Activated naive CD4-positive, alpha-beta T cell (primary cell): ENCODE measurements at regions not wholly inside any gene's neighbourhood (a gene's known extent, or its start where the extent isn't known, plus 50 kb on each side); places are given as distances from the start of the nearest gene placed in this dataset.

Experiments used
- DNase-seq, 4 experiments: peaks; one replicate each; lab custom pipeline; 2025; lab: John Stamatoyannopoulos, UW

GRCh38 chr1:182293119-182293589, 98.4 kb downstream of the GLUL start:
- DNase-seq = no peak

DNA sequence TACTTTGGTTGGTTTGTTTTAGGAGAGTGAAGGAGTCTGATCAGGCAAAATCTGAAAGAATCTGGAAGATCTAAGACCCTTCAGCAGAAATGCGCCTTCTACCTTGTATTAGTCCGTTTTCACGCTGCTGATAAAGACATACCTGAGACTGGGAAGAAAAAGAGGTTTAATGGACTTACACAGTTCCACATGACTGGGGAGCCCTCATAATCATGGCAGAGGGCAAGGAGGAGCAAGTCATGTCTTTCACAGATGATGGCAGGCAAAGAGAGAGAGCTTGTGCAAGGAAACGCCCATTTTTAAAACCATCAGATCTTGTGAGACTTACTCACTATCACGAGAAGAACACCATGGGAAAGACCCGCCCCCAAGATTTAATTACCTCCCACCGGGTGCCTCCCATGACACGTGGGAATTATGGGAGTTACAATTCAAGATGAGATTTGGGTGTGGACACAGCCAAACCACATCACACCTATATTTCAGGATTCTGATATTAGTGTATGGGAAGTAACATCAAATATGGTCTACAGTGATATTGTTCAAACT, 99.3 kb downstream of the GLUL start:
- DNase-seq = no peak

DNA sequence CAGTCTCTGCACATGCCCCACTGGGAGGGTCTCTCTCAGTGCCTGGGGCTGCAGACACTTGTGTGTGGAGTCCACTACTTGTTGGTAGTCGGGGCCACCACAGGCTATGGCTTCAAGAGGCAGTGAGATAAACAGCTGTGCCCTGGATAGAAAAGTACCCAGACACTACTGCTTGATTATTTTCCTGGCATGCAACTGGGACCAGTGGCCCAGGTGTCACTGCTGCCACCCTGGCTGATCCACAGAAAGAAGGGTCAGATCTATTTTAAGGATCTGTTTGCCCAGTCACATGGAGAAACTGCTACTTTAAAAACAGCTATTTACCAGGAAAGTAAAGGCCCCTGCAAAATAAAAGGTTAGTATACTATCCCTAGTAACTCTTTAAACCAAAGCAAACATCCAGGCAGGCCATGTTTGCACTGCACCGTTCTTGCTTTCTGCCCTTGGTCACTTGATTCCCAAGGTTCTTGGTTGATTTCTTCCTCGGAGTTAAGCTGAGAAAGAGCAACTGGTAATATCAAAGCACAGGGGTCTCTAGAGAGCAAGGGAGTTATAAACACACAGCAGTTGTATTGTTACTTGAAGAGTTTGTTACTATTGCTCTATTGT, 99.9 kb downstream of the GLUL start:
- no peak for DNase-seq

GRCh38 chr1:182288749-182289604, 102.6 kb downstream of the GLUL start:
- DNase-seq = no peak

DNA sequence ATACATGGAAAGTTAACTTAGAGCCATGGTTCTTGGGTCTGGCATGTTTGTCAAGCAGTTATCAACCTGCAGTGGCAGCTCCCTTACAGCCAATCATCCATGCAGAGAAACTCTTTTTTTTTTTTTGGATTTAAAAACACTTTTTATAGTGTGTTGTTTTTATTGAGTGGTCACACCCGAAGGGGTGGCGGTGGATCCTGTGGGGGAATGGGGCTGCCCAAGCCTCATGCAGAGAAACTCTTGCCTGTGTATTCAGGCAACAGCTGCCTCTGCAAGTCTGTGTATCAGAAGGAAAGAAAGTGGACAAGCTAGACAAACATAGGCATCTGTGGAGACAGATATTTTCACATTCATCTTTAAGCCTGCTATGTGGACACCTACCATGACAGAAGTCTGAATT, 104.8 kb downstream of the GLUL start:
- DNase-seq = no peak

DNA sequence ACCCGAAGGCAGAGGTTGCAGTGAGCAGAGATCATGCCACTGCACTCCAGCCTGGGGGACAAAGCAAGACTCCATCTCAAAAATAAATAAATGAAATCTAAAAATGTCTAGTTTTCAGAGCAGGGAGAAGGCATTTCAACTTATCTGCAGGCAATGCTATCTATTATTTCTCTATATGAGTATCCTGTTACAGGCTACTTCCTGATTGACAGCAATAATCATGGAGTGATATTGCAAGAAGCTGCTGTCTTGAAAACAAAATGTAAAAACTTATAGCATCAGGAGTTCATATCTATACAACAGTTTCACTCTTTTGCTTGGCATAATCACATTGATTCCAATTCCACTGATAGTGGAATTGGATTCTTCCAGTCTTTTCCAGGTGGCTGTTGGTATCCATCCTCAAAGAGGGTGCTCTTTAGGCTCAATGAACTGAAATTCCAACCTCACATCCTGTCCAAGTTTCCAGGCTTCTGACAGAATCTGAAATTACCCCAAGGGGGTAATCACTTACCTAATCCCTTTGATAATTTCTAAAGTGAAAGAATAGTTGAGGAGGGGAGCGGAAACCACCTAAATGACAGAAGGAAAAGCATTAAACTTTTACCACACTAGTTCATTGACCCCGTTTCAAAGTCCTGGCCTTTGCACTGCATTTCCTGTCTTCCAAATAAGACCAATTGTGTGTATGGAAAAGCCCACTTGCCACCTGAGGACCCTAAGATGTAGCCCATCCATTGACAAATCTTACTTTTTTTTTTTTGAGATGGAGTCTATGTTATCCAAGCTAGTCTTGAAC, 107.6 kb downstream of the GLUL start:
- no peak for DNase-seq

GRCh38 chr1:182281541-182281940, 110.0 kb downstream of the GLUL start:
- no peak for DNase-seq

GRCh38 chr1:182280504-182280900, 111.1 kb downstream of the GLUL start:
- no peak for DNase-seq

DNA sequence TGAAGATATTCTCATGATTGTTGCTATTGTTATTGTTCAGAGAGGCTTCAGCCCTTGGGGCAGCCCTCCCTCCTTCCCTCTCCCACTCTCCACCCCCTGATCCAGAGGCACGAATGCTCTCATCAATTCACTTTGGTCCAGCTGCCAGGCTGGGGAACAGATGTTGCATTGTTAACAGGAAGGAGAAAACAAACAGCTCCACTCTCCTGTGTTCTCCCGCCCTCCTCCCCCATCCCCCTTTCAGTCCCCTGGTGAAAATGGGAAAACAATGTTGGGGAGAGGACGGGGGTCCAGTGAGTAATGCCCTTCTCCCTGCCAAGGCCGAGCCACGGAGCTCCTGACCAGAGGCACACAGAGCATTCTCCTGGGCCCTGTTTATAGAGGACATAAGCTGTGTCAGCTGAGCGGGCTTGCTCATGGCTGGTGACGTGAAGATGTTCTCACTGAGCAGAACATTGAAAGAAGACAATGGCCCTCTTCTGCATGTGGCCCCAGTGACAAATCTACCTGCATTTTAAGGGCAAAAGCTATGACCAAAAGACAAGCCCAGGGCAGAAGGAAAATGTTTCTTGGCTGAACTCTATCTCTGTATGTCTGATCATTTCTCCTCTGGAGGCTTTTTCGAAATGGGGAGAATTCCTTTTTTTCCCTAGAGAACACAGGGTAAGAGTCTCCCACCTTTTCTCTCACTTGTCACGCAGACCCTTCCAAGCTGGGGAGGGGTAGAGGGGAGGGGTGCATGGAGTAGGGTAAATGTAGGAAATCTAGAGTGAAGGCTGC, 111.7 kb downstream of the GLUL start:
- no peak for DNase-seq

- no peak for DNase-seq
Observed at GRCh38 chr1:182279302-182279701, 112.3 kb downstream of the GLUL start.

DNA sequence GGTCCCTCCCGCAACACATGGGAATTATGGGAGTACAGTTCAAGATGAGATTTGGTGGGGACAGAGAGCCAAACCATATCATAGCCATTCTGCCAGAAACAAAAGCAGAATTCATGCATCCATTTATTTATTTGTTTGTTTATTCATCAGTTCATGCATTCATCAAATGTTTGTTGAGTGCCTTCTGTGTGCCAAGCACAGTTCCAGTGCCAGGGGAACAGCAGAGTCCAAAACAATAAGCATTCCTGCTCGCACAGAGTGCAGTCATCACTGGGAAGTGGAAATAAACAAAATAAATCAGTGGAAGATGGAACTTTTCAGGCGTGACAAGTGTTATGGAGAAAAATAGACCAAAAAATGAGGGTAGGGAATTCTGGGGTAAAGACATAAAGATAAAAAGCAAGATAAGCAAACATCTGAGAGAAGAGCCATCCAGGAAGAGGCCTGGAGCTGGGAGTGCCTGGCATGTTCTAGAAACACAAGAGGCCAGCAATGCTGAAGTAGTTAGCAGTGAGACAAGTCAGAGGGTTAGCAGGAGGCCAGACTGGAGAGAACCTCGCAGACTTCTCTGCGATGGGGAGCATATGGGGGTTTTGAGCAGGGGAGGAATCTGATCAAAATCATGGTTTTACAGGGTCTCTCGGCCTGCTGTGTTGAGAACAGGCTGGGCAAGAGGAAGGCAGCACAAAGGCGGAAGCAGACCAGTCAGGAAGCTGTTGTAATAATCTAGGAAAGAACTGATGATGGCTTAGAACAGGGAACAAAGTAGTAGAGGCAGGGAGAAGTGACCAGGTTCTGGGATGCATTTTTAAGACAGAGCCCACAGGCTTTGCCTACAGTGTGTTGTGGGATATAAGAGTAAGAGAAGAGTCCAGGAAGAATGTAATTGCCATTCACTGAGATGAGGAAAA, 113.2 kb downstream of the GLUL start:
- no peak for DNase-seq

DNA sequence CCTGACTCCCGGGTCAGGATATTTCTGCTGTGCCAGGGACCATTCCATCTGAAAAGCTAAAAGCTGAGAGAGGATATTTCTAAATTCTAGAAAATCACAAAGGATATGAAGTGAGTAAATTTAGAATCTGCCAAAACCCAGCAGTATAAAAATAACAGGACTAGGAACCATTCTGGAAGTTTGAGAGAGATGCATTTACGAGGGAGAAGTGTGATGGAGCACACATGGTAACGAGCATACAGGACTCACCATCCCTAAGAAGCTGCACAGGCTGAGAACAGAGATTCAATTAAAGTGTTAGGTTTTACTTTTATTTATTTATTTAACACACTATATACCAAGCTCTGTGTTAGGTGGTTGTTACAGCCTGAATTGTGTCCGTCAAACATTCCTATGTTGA, 116.3 kb downstream of the GLUL start:
- DNase-seq = no peak

DNA sequence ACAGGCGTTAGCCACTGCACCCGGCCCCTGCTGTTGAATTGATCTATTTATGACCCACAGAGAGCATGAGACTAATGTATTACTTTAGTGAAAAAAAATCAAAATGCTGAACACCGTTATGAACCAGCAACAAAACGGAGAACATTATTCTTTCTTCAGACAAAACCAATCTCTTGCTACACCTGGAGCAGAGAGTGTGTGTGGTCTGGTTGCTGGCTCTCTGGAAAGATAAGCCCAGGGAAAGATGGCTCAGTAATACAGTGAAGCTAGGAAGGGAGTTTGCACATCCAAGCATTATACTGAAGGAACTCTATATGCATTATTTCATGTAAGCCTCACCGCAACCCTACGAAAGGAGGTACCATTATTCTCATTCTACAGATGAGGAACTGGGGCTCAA, 117.0 kb downstream of the GLUL start:
- no peak for DNase-seq

GRCh38 chr1:182270731-182271130, 120.9 kb downstream of the GLUL start:
- DNase-seq = no peak

DNA sequence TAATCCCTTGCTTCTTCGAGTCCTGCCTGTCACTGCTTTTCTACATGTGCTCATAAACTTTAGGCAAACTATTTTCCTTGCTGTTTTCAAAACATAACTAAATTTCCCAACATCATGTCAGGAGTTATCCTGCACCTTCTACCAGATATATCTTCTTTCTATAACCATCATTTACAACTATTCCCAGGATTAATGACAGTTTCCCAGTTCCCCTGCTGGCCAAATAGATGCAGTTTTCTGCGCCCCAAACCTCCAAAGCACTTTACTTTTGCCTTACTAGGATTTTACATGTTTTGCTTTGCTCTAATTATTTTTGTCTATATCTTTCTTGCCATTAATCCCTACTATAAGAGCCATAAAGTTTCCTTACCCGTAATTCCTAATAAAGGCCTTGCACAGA, 122.5 kb downstream of the GLUL start:
- DNase-seq = no peak

DNA sequence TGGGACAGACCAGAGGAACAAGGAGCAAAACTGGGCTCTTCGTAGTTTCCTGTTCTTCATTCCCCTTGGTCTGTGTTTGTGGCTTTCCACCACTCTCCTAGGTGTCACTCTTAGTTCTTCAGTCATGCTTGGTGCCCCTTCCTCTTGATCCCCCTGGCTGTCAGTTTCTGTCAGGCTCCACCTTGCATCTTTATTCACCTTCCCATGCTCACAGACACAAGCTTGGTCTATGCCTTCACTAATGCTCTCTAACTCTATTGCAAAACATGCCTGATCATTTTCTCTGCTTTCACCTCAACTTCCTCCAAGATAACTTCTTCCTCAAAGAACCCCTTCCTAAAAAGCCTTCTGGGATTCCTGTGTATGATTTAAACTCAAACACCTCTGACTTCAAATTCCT, 122.9 kb downstream of the GLUL start:
- no peak for DNase-seq

GRCh38 chr1:182264185-182264584, 127.4 kb downstream of the GLUL start:
- DNase-seq = no peak

DNA sequence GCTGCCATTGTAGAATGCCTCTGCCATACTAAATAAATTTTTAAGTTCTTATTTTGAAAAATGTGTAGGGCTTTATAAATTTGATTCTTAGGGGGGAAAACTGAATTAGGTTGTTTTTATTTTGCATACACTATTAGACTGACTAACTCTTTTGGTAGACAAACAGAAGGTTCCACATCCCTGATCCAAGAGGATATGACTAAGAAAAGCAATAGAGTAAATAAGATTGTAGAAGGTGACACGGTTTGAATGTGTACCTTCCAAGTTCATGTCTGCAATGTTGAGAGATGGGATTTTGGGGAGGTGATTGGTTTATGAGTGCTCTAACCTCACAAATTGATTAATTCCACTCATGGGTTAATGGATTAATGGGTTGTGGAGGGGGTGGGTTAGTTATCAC, 127.9 kb downstream of the GLUL start:
- DNase-seq = no peak

- no peak for DNase-seq
Observed at GRCh38 chr1:182262425-182262824, 129.2 kb downstream of the GLUL start.

- no peak for DNase-seq
Observed at GRCh38 chr1:182261655-182262054, 129.9 kb downstream of the GLUL start.

DNA sequence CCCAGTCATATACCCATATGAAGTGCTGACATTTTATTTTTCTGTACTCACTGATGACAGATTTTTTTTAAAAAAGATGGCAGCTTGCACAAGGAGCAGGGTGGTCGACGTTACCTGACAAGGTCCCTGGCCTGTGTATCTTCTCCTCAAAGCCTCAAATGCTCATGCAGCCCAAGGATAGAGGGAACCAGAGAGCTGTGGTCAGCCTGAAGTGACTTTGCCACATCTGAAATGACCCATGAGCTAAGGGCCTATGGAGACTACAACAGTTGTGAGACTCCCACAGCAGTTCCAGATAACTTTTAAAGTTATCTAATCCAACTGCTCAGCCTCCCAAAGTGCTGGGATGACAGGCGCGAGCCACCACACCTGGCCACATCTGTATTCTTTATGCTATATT, 131.1 kb downstream of the GLUL start:
- DNase-seq = no peak
